ENCODE measurements at regions not wholly inside any gene's neighbourhood (a gene's known extent, or its start where the extent isn't known, plus 50 kb on each side); places are given as distances from the start of the nearest gene placed in this dataset.
A peak's percentile ranks its signal among the peaks of the same experiment; 100 is the strongest.

- Histone ChIP-seq H3K4me3 (ENCODE audit: low read depth, low read length) (no peak overlapping the region), H4K91ac (ENCODE audit: low read depth, low read length) (no peak overlapping the region), H3K23ac (ENCODE audit: low read length) (no peak overlapping the region), H3K4ac (ENCODE audit: low read depth, low read length) (no peak overlapping the region), H3K27me3 (ENCODE audit: insufficient read depth, low read length) (no peaks in the 10 kb centered on the region), H2AFZ (ENCODE audit: insufficient read depth, low read length, poor library complexity) (no peak overlapping the region), H3K27ac (ENCODE audit: low read depth, low read length) (no peak overlapping the region), H3K79me1 (ENCODE audit: low read length) (no peaks in the 10 kb centered on the region), H3K79me2 (ENCODE audit: control insufficient read depth, insufficient read depth, low read length, poor library complexity) (no peaks in the 10 kb centered on the region), H2BK5ac (ENCODE audit: low read depth, low read length, poor library complexity) (no peak overlapping the region), H4K12ac (ENCODE audit: low read depth, low read length) (no peak overlapping the region), H3K4me1 (ENCODE audit: control insufficient read depth in 1 of 2, insufficient read depth in 2 of 2, low read length in 2 of 2) (no peaks in the 10 kb centered on the region), H3K14ac (ENCODE audit: low read length) (no peak overlapping the region), H2AK5ac (ENCODE audit: low read length) (no peak overlapping the region), H3K4me2 (ENCODE audit: low read length) (no peak overlapping the region), H2BK120ac (ENCODE audit: insufficient read depth, low read length, poor library complexity) (no peak overlapping the region), H3K36me3 (ENCODE audit: control insufficient read depth in 1 of 2, insufficient read depth in 2 of 2, low read length in 2 of 2) (no peaks in the 10 kb centered on the region), H3K18ac (ENCODE audit: low read length) (no peak overlapping the region), H3K9me3 (ENCODE audit: insufficient read depth, low read depth, low read length) (no peaks in the 10 kb centered on the region), H4K8ac (ENCODE audit: low read depth, low read length) (no peak overlapping the region), H2BK12ac (ENCODE audit: low read length) (no peak overlapping the region), H3K9ac (ENCODE audit: low read length) (no peak overlapping the region)
- no peak for DNase-seq
- WGBS (ENCODE audit: extremely low coverage, insufficient coverage, insufficient read length): no CpG with 5 or more reads among the region's 2 CpGs
Measured at GRCh38 chr3:17986348-17986816, 244.0 kb upstream of the TBC1D5 start.

- H3K79me2 ChIP-seq (ENCODE audit: control insufficient read depth, insufficient read depth, low read length, poor library complexity): no peaks in the 10 kb centered on the region
- H2BK120ac ChIP-seq (ENCODE audit: insufficient read depth, low read length, poor library complexity): no peak overlapping the region
- no peak for DNase-seq
- no peak overlapping the region for H3K4ac ChIP-seq (ENCODE audit: low read depth, low read length)
- no peak overlapping the region for H2AFZ ChIP-seq (ENCODE audit: insufficient read depth, low read length, poor library complexity)
- no peak overlapping the region for H3K14ac ChIP-seq (ENCODE audit: low read length)
- no peak overlapping the region for H3K27ac ChIP-seq (ENCODE audit: low read depth, low read length)
- no peak overlapping the region for H2BK5ac ChIP-seq (ENCODE audit: low read depth, low read length, poor library complexity)
- H2AK5ac ChIP-seq (ENCODE audit: low read length): no peak overlapping the region
- H2BK12ac ChIP-seq (ENCODE audit: low read length): no peak overlapping the region
- H3K18ac ChIP-seq (ENCODE audit: low read length): no peak overlapping the region
- no peaks in the 10 kb centered on the region for H3K9me3 ChIP-seq (ENCODE audit: insufficient read depth, low read depth, low read length)
- H3K4me1 ChIP-seq (ENCODE audit: control insufficient read depth in 1 of 2, insufficient read depth in 2 of 2, low read length in 2 of 2): no peaks in the 10 kb centered on the region
- H3K79me1 ChIP-seq (ENCODE audit: low read length): no peaks in the 10 kb centered on the region
- no peak overlapping the region for H3K9ac ChIP-seq (ENCODE audit: low read length)
- no peak overlapping the region for H4K8ac ChIP-seq (ENCODE audit: low read depth, low read length)
- H4K91ac ChIP-seq (ENCODE audit: low read depth, low read length): no peak overlapping the region
- no peak overlapping the region for H3K4me2 ChIP-seq (ENCODE audit: low read length)
- no peak overlapping the region for H4K12ac ChIP-seq (ENCODE audit: low read depth, low read length)
- no peak overlapping the region for H3K23ac ChIP-seq (ENCODE audit: low read length)
- no peaks in the 10 kb centered on the region for H3K27me3 ChIP-seq (ENCODE audit: insufficient read depth, low read length)
- WGBS (ENCODE audit: extremely low coverage, insufficient coverage, insufficient read length): no CpG with 5 or more reads among the region's 2 CpGs
- H3K36me3 ChIP-seq (ENCODE audit: control insufficient read depth in 1 of 2, insufficient read depth in 2 of 2, low read length in 2 of 2): no peaks in the 10 kb centered on the region
- H3K4me3 ChIP-seq (ENCODE audit: low read depth, low read length): no peak overlapping the region
Measured at GRCh38 chr3:17985658-17986347, 243.4 kb upstream of the TBC1D5 start.

GRCh38 chr3:17983106-17983505 lies 240.7 kb upstream of the TBC1D5 start:
- Histone ChIP-seq H3K79me2 (ENCODE audit: control insufficient read depth, insufficient read depth, low read length, poor library complexity) (no peaks in the 10 kb centered on the region), H3K36me3 (ENCODE audit: control insufficient read depth in 1 of 2, insufficient read depth in 2 of 2, low read length in 2 of 2) (no peaks in the 10 kb centered on the region), H3K27me3 (ENCODE audit: insufficient read depth, low read length) (no peaks in the 10 kb centered on the region), H3K23ac (ENCODE audit: low read length) (no peak overlapping the region), H3K4ac (ENCODE audit: low read depth, low read length) (no peak overlapping the region), H3K4me1 (ENCODE audit: control insufficient read depth in 1 of 2, insufficient read depth in 2 of 2, low read length in 2 of 2) (no peaks in the 10 kb centered on the region), H3K9ac (ENCODE audit: low read length) (no peak overlapping the region), H3K4me2 (ENCODE audit: low read length) (no peak overlapping the region), H3K4me3 (ENCODE audit: low read depth, low read length) (no peak overlapping the region), H2BK5ac (ENCODE audit: low read depth, low read length, poor library complexity) (no peak overlapping the region), H3K27ac (ENCODE audit: low read depth, low read length) (no peak overlapping the region), H2BK120ac (ENCODE audit: insufficient read depth, low read length, poor library complexity) (no peak overlapping the region), H3K14ac (ENCODE audit: low read length) (no peak overlapping the region), H2AK5ac (ENCODE audit: low read length) (no peak overlapping the region), H4K91ac (ENCODE audit: low read depth, low read length) (no peak overlapping the region), H3K18ac (ENCODE audit: low read length) (no peak overlapping the region), H2AFZ (ENCODE audit: insufficient read depth, low read length, poor library complexity) (no peak overlapping the region), H4K12ac (ENCODE audit: low read depth, low read length) (no peak overlapping the region), H3K79me1 (ENCODE audit: low read length) (no peaks in the 10 kb centered on the region), H4K8ac (ENCODE audit: low read depth, low read length) (no peak overlapping the region), H2BK12ac (ENCODE audit: low read length) (no peak overlapping the region), H3K9me3 (ENCODE audit: insufficient read depth, low read depth, low read length) (no peaks in the 10 kb centered on the region)
- WGBS (ENCODE audit: extremely low coverage, insufficient coverage, insufficient read length): no CpG with 5 or more reads among the region's 3 CpGs
- no peak for DNase-seq

GRCh38 chr3:17982211-17982880 lies 239.9 kb upstream of the TBC1D5 start:
- Histone ChIP-seq H4K8ac (ENCODE audit: low read depth, low read length) (no peak overlapping the region), H3K4me2 (ENCODE audit: low read length) (no peak overlapping the region), H2AK5ac (ENCODE audit: low read length) (no peak overlapping the region), H3K36me3 (ENCODE audit: control insufficient read depth in 1 of 2, insufficient read depth in 2 of 2, low read length in 2 of 2) (no peaks in the 10 kb centered on the region), H3K18ac (ENCODE audit: low read length) (no peak overlapping the region), H4K91ac (ENCODE audit: low read depth, low read length) (no peak overlapping the region), H2AFZ (ENCODE audit: insufficient read depth, low read length, poor library complexity) (no peak overlapping the region), H3K27me3 (ENCODE audit: insufficient read depth, low read length) (no peaks in the 10 kb centered on the region), H3K4me3 (ENCODE audit: low read depth, low read length) (no peak overlapping the region), H3K79me2 (ENCODE audit: control insufficient read depth, insufficient read depth, low read length, poor library complexity) (no peaks in the 10 kb centered on the region), H3K27ac (ENCODE audit: low read depth, low read length) (no peak overlapping the region), H3K4me1 (ENCODE audit: control insufficient read depth in 1 of 2, insufficient read depth in 2 of 2, low read length in 2 of 2) (no peaks in the 10 kb centered on the region), H3K4ac (ENCODE audit: low read depth, low read length) (no peak overlapping the region), H2BK12ac (ENCODE audit: low read length) (no peak overlapping the region), H2BK120ac (ENCODE audit: insufficient read depth, low read length, poor library complexity) (no peak overlapping the region), H3K9me3 (ENCODE audit: insufficient read depth, low read depth, low read length) (no peaks in the 10 kb centered on the region), H3K79me1 (ENCODE audit: low read length) (no peaks in the 10 kb centered on the region), H4K12ac (ENCODE audit: low read depth, low read length) (no peak overlapping the region), H2BK5ac (ENCODE audit: low read depth, low read length, poor library complexity) (no peak overlapping the region), H3K14ac (ENCODE audit: low read length) (no peak overlapping the region), H3K9ac (ENCODE audit: low read length) (no peak overlapping the region), H3K23ac (ENCODE audit: low read length) (no peak overlapping the region)
- WGBS (ENCODE audit: extremely low coverage, insufficient coverage, insufficient read length): no CpG with 5 or more reads among the region's 3 CpGs
- peak in 1 of 2 donors; percentile 23 for DNase-seq
